Right lobe of liver (tissue), 4 donors: ENCODE measurements at regions not wholly inside any gene's neighbourhood (a gene's known extent, or its start where the extent isn't known, plus 50 kb on each side); places are given as distances from the start of the nearest gene placed in this dataset.

Source experiments
- CTCF ChIP-seq, 4 donors: fragments of 200-600 bp in 3 of 4; fragments of 450-650 bp in 1 of 4; IDR thresholded peaks; one replicate each; pipeline versions ENCODE4 v1.5.1 to v1.8.0; 2016 to 2022; ENCODE audit warnings: antibody characterized with exemption in 4 of 4, mild to moderate bottlenecking in 2 of 4
- POLR2A ChIP-seq: fragments of 450-650 bp; IDR thresholded peaks from one replicate; pipeline ENCODE4 v1.6.1; 2017; ENCODE audit warnings: antibody characterized with exemption, mild to moderate bottlenecking
- donor health status: DM: no; HTN: no; CAD: no.
- donor health status: DM: no; HTN: no; CAD: no.
- donor health status: DM: no; HTN: yes; CAD: no.

DNA sequence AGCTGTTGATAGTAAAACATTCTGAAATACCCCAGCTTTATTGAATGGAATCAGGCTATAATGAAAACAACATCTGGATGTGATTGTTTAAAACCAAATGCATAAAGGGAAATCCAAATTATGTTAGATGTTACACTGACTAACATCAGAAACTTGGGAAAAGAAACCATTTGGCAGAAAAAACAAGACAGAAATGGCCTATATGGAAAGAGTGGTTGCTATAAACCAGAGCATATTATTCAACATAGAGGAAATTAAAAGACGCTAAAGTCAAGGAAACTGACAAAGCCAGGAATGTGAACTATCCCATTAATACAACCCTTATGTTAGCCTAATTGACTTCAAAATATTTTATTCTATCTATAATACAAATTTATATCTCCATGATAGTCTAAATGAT lies 53.0 kb upstream of the CABCOCO1 start:
- TF ChIP-seq CTCF (IDR thresholded peaks at IDR 0.05) (no peak), POLR2A (no peak)
